ENCODE measurements at regions not wholly inside any gene's neighbourhood (a gene's known extent, or its start where the extent isn't known, plus 50 kb on each side); places are given as distances from the start of the nearest gene placed in this dataset.

- no peak overlapping the region for H3K4me3 ChIP-seq
- no peaks in the 10 kb centered on the region for H3K9me3 ChIP-seq
- H3K4me1 ChIP-seq, result no peaks in the 10 kb centered on the region
- no peak for TF ChIP-seq CTCF (IDR thresholded peaks at IDR 0.05)
- no peak for TF ChIP-seq POLR2A (IDR thresholded peaks at IDR 0.05)
- no peak for DNase-seq
- no peak overlapping the region for H3K27ac ChIP-seq
- intact Hi-C loops (cut with DNase I; ENCODE audit: low total_unique reads), result no loop called here
- H3K36me3 ChIP-seq, result no peaks in the 10 kb centered on the region
- no peaks in the 10 kb centered on the region for H3K27me3 ChIP-seq
These were observed 185.5 kb upstream of the RALGAPA2 start for GRCh38 chr20:20897922-20898321.

GRCh38 chr20:20897145-20897544 is 184.7 kb upstream of the RALGAPA2 start:
- no peak overlapping the region for H3K27ac ChIP-seq
- TF ChIP-seq POLR2A (IDR thresholded peaks at IDR 0.05), result no peak
- no peak for TF ChIP-seq CTCF (IDR thresholded peaks at IDR 0.05)
- no peak for DNase-seq
- H3K36me3 ChIP-seq, result no peaks in the 10 kb centered on the region
- no peaks in the 10 kb centered on the region for H3K4me1 ChIP-seq
- no peaks in the 10 kb centered on the region for H3K27me3 ChIP-seq
- intact Hi-C loops (cut with DNase I; ENCODE audit: low total_unique reads), result no loop called here
- no peaks in the 10 kb centered on the region for H3K9me3 ChIP-seq
- no peak overlapping the region for H3K4me3 ChIP-seq

GRCh38 chr20:20896606-20897005 is 184.2 kb upstream of the RALGAPA2 start:
- TF ChIP-seq CTCF (IDR thresholded peaks at IDR 0.05) (no peak), POLR2A (IDR thresholded peaks at IDR 0.05) (no peak)
- Histone ChIP-seq H3K36me3 (no peaks in the 10 kb centered on the region), H3K4me1 (no peaks in the 10 kb centered on the region), H3K27ac (no peak overlapping the region), H3K27me3 (no peaks in the 10 kb centered on the region), H3K4me3 (no peak overlapping the region), H3K9me3 (no peaks in the 10 kb centered on the region)
- intact Hi-C loops (cut with DNase I; ENCODE audit: low total_unique reads), result no loop called here
- DNase-seq, result no peak

GRCh38 chr20:20895537-20895936 is 183.1 kb upstream of the RALGAPA2 start:
- Histone ChIP-seq H3K4me1 (no peaks in the 10 kb centered on the region), H3K27ac (no peak overlapping the region), H3K36me3 (no peaks in the 10 kb centered on the region), H3K4me3 (no peak overlapping the region), H3K9me3 (no peaks in the 10 kb centered on the region), H3K27me3 (no peaks in the 10 kb centered on the region)
- intact Hi-C loops (cut with DNase I; ENCODE audit: low total_unique reads), result no loop called here
- no peak for TF ChIP-seq CTCF (IDR thresholded peaks at IDR 0.05)
- TF ChIP-seq POLR2A (IDR thresholded peaks at IDR 0.05), result no peak
- DNase-seq, result no peak

- intact Hi-C loops (cut with DNase I; ENCODE audit: low total_unique reads), result no loop called here
- TF ChIP-seq CTCF (IDR thresholded peaks at IDR 0.05) (no peak), POLR2A (IDR thresholded peaks at IDR 0.05) (no peak)
- Histone ChIP-seq H3K4me1 (no peaks in the 10 kb centered on the region), H3K27ac (no peak overlapping the region), H3K9me3 (no peaks in the 10 kb centered on the region), H3K27me3 (no peaks in the 10 kb centered on the region), H3K4me3 (no peak overlapping the region), H3K36me3 (no peaks in the 10 kb centered on the region)
- DNase-seq, result no peak
These were observed 182.3 kb upstream of the RALGAPA2 start for GRCh38 chr20:20894753-20895152.
